SW480 (cell line): ENCODE measurements at regions not wholly inside any gene's neighbourhood (a gene's known extent, or its start where the extent isn't known, plus 50 kb on each side); places are given as distances from the start of the nearest gene placed in this dataset.
"Not testable (repeated sequence)": the region's sequence is repeated elsewhere in the genome, so short reads cannot be mapped to it uniquely, and the experiment has no call there.

Experiments used
- DNase-seq: peaks from one replicate; pipeline ENCODE4 v3.0.0-alpha.2; 2016; ENCODE audit warnings: low spot score

DNA sequence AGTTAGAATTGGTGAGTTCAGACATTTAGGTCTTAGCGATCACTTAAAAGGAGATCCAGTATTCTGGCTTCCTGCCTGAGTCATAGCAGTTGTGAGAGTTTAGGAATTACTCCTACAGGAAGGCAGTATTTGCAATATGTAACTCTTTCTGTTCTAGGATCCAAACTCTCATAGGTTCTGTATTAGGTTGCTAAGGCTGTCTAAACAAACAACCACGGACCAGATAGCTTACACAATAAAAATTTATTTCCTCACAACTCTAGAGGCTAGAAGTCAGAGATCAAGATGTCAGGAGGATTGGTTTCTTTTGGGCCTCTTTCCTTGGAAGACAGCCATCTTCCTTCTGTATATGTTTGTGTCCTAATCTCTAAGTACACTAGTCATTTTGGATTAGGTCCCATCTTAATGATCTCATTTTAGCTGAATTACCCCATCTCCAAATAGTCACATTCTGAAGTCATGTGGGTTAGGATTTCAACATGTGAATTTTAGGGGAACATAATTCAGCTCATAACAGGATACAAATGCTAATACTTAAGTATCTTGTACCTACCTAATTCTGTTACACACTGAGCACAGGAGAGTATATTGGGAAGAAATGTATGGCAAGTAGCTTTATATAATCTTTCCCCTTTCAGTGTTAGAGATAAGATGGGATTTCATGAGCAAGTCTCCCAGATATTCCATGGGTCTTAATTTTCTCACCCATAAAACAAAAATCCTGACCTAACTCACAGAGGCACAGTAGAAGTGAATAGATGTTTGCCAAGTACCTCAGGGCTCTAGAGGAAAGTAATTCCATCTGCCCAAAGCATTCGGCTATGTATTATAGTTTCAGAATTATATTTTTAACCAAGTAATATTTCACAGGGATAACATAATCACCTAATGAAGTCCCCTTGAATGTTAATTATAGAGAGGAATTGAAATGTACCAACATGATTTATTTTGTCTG lies 144.4 kb downstream of the PTBP2 start:
- DNase-seq, result no peak

DNA sequence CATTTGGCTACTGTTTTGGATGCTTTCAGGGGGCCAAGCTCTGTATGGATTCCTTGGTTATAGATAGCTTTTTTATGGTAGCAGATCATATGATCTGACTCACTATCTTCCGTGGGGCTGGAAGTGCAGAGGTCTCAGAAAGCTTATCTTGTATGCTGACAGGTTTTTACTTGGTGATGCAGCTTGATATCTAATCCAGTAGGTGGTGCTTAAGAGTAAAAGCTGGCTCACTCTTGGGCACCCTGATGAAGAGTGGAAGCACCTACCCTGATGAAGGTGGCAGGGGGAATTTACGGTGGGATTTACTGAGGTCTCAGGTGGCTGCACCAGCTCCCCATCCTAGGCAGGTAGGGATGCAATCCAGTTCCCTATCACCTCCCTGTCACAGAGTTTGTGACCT lies 151.2 kb downstream of the PTBP2 start:
- no peak for DNase-seq

DNA sequence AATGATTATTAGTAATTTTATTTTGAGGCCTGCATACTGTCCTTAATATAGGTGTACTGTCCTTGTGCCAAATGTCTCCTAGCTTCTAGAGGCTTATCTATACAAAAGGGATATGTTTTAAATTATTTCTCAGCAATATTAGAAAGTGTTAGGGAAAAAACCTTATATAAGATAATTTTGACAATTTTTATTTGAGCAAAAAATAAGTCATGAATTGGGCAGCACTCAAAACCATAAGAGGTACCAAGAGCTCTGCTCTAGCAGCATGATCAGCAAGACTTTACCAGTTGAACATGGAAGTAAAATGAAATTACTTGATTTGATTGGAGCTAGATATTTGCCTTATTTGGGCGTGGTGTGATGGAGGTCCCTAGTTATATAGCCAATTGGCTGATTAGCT lies 157.1 kb downstream of the PTBP2 start:
- no peak for DNase-seq

DNA sequence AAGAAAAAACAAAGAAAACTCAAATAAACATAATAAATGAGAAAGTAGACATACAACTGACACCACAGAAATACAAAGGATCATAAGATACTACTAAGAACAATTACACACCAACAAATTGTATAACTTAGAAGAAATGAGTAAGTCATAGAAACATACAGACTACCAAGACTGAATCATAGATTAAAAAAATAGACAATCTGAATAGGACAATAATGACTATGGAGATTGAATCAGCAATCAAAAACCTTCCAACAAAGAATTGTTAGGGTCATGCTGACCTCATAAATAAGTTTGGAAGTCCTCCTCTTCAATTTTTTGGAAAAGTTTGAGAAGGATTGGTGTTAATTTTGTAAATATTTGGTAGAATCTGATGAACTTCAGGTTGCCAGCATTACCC lies 159.0 kb downstream of the PTBP2 start:
- DNase-seq, result no peak

DNA sequence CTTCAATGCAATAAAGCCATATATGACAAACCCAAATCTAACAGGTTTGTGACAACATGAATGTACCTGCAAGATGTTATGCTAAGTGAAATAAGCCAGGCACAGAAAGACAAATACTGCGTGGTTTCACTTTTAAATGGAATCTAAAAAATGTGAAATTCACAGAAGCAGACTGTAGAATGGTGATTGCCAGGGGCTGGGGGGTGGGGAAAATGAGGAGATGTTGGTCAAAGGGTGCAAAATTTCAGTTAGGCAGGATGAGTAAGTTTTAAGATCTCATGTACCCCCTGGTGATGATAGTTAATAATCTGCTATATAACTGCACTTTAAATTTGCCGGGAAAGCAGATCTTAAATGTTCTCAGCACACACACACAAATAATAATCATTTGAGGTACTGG lies 160.5 kb downstream of the PTBP2 start:
- DNase-seq, result no peak

DNA sequence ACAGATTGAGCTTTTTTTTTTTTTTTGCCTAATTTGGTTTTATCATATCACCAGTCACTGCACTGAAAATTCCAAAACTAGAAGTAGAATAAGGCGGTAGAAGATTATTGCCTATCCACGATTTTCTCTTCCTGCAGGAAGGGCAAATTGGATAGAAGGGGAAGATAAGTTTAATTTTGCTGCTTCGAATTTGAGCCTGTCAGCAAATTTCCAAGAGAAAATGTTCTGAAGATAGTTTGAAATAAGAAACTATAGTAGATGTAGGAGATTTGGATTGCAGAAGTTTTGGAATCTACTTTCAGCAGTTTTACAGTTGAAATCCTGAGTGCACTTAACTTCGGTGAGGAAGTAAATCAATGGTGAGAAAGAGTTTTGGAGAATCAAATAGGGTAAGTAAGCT lies 164.9 kb downstream of the PTBP2 start:
- DNase-seq, result no peak

DNA sequence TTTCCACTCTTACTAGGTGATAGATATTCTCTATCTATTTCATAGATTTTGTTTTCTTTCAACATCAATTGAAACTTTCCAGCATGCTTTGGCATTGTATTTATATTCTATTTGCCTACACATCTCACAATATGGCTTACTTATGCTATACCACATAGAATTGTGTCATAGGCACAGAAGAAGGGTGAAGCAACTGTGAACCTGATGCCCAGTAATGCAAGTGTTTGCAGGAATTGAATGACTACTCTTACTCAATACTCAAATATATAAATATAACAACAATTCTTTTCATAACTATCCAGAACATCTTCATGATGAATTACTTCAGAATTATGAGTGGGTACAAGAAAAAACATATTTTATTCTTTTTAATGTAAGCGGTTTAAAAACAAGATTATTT lies 165.9 kb downstream of the PTBP2 start:
- no peak for DNase-seq

DNA sequence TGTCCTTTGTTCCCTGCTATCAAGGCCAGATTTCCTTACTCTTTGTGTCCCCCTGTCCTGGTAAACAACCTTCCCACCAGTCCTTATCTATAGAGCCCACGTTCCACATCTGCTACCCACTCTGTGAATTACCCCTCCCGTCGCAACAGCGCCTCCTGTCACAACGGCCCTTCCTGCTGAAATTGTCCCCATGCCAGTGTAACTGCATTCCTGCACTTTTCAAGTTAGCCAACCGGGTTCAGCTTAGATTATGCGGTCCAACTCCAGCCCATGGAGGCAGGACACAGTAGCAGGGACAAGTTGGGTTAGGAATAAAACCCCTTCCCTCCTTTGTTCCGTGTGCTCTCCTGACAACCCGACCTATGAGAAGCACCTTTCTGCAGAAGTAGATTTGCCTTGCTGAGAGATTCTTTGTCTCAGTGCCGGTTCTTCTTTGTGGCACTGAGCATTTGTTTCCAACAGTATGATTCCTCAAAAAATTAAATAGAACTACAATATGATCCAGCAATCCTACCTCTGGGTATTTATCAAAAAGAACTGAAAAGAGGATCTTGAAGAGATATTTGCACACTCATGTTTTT lies 180.3 kb downstream of the PTBP2 start:
- DNase-seq, result no peak

DNA sequence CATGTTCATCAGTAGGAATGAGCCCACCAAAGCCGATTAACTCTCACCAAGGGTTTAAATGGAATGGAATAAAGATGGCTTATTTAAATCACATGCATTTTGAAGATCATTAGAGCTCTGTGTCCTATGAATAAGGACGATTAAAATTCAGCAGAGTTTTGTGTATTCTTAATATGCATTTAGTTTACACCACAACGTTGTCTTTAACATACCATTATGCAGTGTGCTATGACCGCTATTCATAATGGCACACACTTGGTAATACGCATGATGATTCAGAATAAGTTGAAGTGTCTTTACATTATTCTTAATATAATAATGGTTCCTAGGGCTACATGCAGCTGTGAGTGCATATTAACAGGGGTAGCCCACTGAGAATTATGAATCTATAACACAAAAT lies 190.7 kb downstream of the PTBP2 start:
- DNase-seq, result no peak

DNA sequence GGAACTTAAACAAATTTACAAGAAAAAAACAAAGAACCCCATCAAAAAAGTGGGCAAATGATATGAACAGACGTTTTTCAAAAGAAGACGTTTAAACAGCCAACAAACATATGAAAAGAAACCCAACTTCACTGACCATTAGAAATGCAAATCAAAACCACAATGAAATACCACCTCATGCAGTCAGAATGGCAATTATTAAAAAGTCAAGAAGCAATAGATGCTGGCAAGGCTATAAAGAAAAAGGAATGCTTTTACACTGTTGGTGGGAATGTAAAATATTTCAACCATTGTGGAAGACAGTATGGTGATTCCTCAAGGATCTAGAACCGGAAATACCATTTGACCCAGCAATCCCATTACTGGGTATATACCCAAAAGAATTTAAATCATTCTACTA lies 194.1 kb downstream of the PTBP2 start:
- not testable (repeated sequence) for DNase-seq

DNA sequence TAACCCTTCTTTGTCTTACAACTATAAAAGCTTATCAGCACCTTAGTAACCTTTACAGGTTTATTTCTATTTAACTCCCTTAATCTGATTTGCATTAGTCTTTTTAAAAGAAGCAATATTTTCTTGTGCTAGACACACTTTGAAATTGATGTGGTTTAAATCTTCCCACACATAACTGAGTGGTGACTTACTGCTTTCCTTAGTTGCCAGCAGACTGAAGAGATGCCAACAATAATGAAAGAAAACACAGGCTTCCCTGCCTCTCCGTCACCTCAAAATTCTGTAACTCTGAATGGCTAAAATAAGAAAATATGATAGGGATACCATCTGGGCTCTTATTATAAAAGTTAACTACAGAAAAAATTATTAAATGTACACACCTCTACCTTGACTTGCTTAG lies 196.8 kb downstream of the PTBP2 start:
- no peak for DNase-seq

DNA sequence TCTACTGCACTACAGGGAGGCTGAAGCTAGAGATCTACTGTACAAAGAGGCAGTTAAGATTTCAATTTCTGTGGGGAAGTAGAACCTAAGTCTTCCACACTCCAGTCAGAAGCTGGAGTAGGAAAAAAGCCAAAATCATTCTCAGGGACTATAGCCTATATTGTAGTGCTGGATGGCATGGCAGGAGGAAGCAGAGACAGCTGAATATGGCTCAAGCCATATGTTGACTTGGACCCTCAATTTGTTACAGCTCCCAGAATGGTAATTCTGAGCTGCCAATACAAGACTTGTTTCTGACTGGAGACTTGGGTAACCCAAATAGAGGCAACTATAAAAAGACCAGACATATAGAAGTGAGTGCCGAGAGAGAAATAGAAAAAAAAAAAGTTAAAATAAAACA lies 200.6 kb downstream of the PTBP2 start:
- no peak for DNase-seq

DNA sequence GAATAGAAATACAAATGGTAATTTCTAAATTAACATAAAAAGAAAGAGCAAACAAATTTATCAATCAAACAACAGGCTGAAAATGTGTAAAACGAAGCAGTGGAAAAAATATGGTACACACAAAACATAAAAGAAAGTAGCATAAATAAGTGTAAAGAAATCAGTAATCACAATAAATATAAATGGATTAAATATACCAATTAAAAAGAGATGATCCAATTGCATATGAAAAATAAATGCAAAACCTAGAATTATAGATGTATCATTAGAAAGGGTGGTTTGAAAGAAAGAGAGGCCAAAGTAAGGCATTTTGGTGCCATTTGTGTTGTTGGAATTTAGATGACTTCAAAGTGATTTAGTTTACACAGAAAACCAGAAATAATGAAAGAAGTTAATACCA lies 202.2 kb downstream of the PTBP2 start:
- DNase-seq, result no peak

DNA sequence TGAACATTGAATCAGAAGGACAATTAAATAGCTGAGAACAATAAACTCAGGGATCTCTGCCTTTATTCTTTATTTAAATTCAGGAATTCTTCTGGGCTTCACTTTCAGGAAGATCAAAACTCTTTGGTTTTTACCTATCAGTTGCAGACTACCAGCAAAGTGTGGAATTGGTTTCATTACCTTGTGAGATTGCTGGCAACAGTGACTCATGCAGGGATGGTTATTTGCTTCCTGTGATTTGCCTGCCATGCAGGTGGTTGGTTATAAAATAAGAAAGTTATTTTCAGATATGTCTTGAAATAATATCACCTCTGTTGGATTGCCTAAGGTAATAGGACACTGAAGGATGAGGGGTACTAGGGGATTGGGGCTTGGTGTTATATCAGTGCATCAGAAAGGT lies 204.6 kb downstream of the PTBP2 start:
- no peak for DNase-seq

DNA sequence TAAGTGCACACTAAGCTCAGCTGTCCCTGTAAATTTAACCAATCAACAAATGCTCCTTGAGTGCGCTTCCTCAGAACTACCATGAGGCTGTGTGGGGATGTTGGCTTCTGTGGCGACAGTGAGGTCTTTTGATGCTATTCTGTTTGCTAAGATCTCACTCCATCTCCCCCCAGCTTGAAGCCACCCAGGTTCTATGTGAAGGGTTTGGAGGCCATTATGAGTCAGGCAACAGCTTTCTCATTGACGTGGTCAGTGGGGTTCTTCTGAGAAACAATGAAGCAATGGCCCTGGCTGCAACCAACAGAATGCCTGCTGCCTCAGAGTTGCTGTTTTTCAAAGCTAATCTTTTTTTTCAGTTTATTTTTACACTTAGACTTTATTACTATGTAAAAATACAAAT lies 205.5 kb downstream of the PTBP2 start:
- no peak for DNase-seq

DNA sequence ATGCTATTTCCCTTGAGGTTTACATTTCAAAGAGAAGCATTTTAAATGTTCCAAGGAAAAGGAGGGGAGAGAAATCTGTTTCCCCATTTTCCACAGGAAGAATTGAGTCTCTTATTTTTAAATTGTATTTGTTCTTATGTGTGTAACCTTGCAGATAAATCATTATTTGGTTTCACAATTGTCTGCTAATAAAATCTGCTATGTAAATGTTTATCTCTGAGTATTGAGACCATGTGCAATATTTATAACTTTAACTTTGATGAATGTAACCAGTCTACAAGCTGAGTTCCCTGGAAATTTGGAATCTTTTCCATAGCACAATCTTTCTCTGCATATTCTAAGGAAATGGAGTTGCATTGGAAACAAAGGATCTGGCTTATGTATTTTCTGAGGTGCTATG lies 209.6 kb downstream of the PTBP2 start:
- DNase-seq, result no peak

DNA sequence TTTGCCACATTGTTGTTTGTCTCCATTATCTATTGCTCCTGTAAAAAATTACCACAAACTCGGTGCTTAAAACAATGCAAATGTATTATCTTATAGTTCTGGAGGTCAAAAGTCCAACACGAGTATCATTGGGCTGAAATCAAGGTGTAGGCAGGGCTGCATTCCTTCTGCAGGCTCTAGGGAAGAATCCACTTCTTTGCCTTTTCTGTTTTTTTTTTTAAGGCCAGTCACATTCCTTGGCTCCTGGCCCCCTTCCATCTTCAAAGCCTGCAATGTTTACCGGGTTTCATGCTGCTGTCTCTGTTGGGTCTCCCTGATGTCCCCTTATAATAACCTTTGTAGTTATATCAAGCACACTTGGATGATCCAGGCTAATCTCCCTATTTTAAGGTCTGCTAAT lies 212.7 kb downstream of the PTBP2 start:
- no peak for DNase-seq

DNA sequence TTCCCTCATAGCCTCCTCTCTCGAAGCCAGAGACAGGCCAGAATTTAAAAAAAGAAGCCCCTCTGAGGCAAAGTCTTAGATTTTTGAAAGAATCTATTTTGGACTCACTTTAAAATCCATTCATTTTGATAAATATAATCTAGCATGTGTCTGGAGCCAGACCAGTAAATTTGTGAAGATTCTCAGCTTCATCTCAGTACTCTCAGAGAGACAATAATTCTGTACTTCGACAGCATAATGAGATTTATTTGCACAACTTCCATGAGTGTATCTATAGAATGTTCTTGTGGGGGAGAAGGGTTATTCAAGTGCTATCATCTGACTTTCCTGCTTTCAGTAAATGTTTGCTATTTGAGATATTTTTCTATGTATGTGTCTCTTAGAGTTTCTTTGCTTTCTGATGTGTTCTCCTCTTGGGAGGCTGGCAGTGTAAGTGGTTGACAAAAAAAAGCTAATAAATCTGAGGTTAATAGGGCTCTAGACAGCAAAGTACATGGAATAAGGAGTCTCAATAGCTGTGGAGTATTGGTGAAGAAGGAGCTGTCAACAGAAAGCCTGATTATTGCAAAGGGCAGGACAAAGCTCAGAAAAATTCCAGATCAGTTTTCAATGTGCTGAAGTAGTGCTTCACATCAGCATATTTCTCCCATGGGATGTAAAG lies 223.0 kb downstream of the PTBP2 start:
- DNase-seq, result no peak

DNA sequence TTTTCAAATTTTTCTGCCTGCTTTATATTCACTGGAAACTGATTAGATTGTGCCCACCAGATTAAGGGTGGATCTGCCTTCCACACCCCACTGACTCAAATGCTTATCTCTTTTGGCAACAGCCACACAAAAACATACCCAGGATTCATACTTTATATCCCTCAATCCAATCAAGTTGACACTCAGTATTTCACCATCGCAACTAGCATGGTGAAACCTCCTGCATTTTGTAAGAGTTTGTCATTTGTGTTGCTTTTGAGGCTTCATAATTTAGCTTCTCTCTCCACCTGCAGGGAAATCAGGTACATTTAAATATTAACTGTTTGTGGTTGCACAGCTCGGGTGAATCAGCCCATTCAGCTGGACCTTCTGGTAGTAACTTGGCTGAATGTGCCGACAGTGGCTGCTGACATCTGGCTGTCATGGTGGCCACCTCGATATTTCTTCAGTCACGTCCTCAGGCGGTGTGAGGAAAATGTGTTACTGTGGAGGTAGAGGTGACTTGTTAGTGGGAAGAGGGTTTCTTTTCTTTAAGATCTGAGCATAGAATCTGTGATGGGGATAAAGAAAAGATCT lies 224.0 kb downstream of the PTBP2 start:
- no peak for DNase-seq

DNA sequence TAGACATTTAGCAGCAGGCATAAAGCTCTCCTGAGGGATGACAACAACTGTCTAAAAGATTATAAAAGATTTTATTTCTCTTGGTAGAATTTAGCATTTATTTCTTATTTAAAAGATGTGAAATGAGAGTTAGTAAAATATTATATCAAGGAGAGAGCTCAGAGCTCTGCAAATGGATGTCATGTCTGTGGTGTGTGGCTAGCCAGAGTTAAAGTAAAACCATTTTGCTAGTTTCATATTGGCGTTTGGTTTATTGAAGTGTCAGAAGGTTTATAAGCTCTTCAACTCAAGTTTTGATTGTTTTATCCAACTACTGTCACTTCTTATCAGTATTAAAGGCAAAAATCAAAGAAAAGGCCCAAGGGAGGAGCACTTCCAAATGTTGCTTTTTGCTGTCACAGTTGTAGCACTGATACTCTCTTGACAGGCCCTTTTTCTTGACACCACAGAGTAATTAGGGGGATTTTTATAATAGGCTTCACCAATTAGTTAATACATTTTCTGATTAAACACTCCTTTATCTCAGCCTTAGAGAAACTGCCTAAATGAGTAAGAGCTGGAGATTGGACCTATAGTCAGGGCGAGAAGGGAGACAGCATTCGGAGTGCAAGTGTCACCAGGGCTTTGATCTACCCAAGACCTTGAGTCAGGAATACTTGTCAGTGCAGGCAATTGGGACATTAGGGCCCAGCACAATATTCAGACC lies 233.9 kb downstream of the PTBP2 start:
- DNase-seq, result no peak

DNA sequence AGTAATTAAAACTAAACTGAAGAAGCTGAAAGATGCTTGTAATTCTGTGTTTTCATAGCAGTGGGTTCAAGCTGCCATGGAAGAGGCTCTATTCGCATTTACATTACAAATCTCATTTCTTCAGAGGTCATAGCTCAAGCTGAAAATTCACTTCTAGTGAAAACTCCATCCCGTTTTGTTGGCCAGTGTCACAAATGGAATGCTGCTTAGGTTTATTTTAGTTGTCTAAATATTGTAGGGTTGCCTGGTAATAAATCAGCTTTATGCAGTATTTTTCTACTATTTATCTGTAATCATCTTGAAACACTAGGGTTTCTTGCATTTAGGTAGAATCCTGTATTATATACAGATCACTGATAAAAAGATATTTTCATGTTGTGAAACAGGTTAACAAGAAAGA lies 240.6 kb downstream of the PTBP2 start:
- DNase-seq, result no peak

DNA sequence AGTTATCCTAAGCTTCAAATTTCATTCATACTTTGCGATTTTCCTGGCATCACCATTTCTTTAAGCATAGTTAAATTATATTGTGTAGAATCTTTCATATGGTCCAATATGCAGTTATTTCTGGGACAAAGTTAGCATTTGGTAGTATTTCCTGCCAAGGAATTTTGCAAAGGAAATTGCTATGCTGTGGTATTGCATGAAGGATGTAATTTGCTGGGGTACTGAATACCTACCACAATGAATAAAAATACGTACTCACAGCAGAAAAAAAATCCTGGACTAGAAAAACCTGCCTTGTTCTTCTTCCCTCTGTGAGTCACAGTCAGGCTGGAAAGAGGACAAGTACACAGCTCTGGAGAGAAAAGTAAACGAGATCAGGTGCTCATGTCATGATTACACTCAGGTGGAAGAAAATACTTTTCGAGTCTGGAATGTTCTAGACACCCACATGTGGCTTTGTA lies 241.2 kb downstream of the PTBP2 start:
- DNase-seq, result no peak
